GM23338 (cell line): ENCODE measurements at regions not wholly inside any gene's neighbourhood (a gene's known extent, or its start where the extent isn't known, plus 50 kb on each side); places are given as distances from the start of the nearest gene placed in this dataset.

Experiments used
- ATAC-seq: fragments of 200-7000 bp; cut with Tn5 transposase; 3 replicates; pipeline ENCODE4 v1.9.1; 2020
- DNase-seq: peaks from one replicate; pipeline ENCODE4 v3.0.0-alpha.2; 2015; ENCODE audit warnings: low spot score
- H2AFZ ChIP-seq: fragments of 200-600 bp; sonication (generic); 2 replicates; pipeline ENCODE4 v1.8.0; 2016; ENCODE audit warnings: antibody characterized with exemption, mild to moderate bottlenecking, moderate library complexity
- H3F3A ChIP-seq: fragments of 200-600 bp; sonication (generic); replicated peaks from 2 replicates; pipeline ENCODE4 v1.8.0; 2017; ENCODE audit warnings: antibody characterized with exemption, mixed run types, low read depth
- H3K27ac ChIP-seq: fragments of 200-600 bp; sonication (generic); 2 replicates; pipeline ENCODE4 v1.6.1; 2016; ENCODE audit warnings: low read depth
- H3K27me3 ChIP-seq: fragments of 200-600 bp; sonication (generic); 2 replicates; pipeline ENCODE4 v1.8.0; 2016; ENCODE audit warnings: mild to moderate bottlenecking, mixed run types, moderate library complexity; ENCODE audit not compliant: insufficient read depth
- H3K36me3 ChIP-seq: fragments of 200-600 bp; sonication (generic); 2 replicates; pipeline ENCODE4 v1.8.0; 2016; ENCODE audit warnings: mild to moderate bottlenecking; ENCODE audit not compliant: insufficient read depth
- H3K4me1 ChIP-seq: fragments of 200-600 bp; sonication (generic); 2 replicates; pipeline ENCODE4 v1.8.0; 2016; ENCODE audit warnings: mild to moderate bottlenecking, moderate library complexity; ENCODE audit not compliant: insufficient read depth
- H3K4me2 ChIP-seq: fragments of 200-600 bp; sonication (generic); 2 replicates; pipeline ENCODE4 v1.7.1; 2017; ENCODE audit warnings: mixed run types
- H3K4me3 ChIP-seq: fragments of 200-600 bp; sonication (generic); 2 replicates; pipeline ENCODE4 v1.6.1; 2016; ENCODE audit warnings: mixed run types
- H3K79me2 ChIP-seq: fragments of 200-600 bp; sonication (generic); replicated peaks from 2 replicates; pipeline ENCODE4 v1.8.0; 2017; ENCODE audit warnings: mild to moderate bottlenecking; ENCODE audit not compliant: insufficient read depth
- H3K9me2 ChIP-seq: fragments of 200-600 bp; sonication (generic); 2 replicates; pipeline ENCODE4 v1.8.0; 2017; ENCODE audit not compliant: insufficient read depth
- H4K20me1 ChIP-seq: fragments of 200-600 bp; sonication (generic); replicated peaks from 2 replicates; pipeline ENCODE4 v1.8.0; 2017; ENCODE audit warnings: mild to moderate bottlenecking; ENCODE audit not compliant: insufficient read depth
- H3K27ac Mint-ChIP-seq: 2 replicates; pipeline ENCODE4 v1.8.0; 2020; ENCODE audit warnings: inconsistent platforms, mild to moderate bottlenecking, moderate library complexity, mixed read lengths
- H3K27me3 Mint-ChIP-seq: 3 replicates; pipeline ENCODE4 v1.8.0; 2022; ENCODE audit warnings: low read depth, mild to moderate bottlenecking, moderate library complexity, mixed read lengths, inconsistent platforms; ENCODE audit not compliant: insufficient read depth, poor library complexity
- H3K36me3 Mint-ChIP-seq: 3 replicates; pipeline ENCODE4 v1.8.0; 2021; ENCODE audit warnings: low read depth, mild to moderate bottlenecking, inconsistent platforms, moderate library complexity, mixed read lengths
- H3K4me1 Mint-ChIP-seq: 3 replicates; pipeline ENCODE4 v1.8.0; 2020; ENCODE audit warnings: mild to moderate bottlenecking, inconsistent platforms, mixed read lengths
- H3K4me3 Mint-ChIP-seq: 3 replicates; pipeline ENCODE4 v1.8.0; 2021; ENCODE audit warnings: moderate library complexity, mild to moderate bottlenecking, inconsistent platforms, mixed read lengths
- H3K9me3 Mint-ChIP-seq: 3 replicates; pipeline ENCODE4 v1.8.0; 2020; ENCODE audit warnings: moderate library complexity, mild to moderate bottlenecking, inconsistent platforms, mixed read lengths
- CREB1 ChIP-seq: fragments of 250-450 bp; sonication (Bioruptor Pico); IDR thresholded peaks from 2 replicates; pipeline ENCODE4 v1.5.0; 2020; ENCODE audit warnings: low read depth, mild to moderate bottlenecking, moderate library complexity
- ETS1 ChIP-seq: IDR thresholded peaks from 2 replicates; pipeline ENCODE4 v1.6.1; 2016; ENCODE audit warnings: antibody characterized with exemption
- EZH2 ChIP-seq: fragments of 200-600 bp; sonication (generic); IDR thresholded peaks from one replicate; pipeline ENCODE4 v1.8.0; 2017; ENCODE audit warnings: antibody characterized with exemption, mild to moderate bottlenecking, low read depth; ENCODE audit not compliant: unreplicated experiment
- EZH2phosphoT487 ChIP-seq: fragments of 200-600 bp; sonication (generic); IDR thresholded peaks from one replicate; pipeline ENCODE4 v1.8.1; 2018; ENCODE audit warnings: antibody characterized with exemption; ENCODE audit not compliant: unreplicated experiment
- JUNB ChIP-seq: IDR thresholded peaks from one replicate; pipeline ENCODE4 v1.6.1; 2016; ENCODE audit warnings: antibody characterized with exemption; ENCODE audit not compliant: unreplicated experiment
- NANOG ChIP-seq: IDR thresholded peaks from 2 replicates; pipeline ENCODE4 v1.6.1; 2016; ENCODE audit warnings: antibody characterized with exemption, borderline replicate concordance
- POLR2AphosphoS5 ChIP-seq: IDR thresholded peaks from 2 replicates; pipeline ENCODE4 v1.6.1; 2016; ENCODE audit warnings: antibody characterized with exemption, low read depth
- STAT1 ChIP-seq: IDR thresholded peaks from one replicate; pipeline ENCODE4 v1.6.1; 2016; ENCODE audit warnings: antibody characterized with exemption; ENCODE audit not compliant: unreplicated experiment
- ZNF331 ChIP-seq: fragments of 250-450 bp; sonication (Bioruptor Pico); IDR thresholded peaks from 2 replicates; pipeline ENCODE4 v1.5.0; 2020; ENCODE audit warnings: low read depth, mild to moderate bottlenecking, moderate library complexity
- ZNF462 ChIP-seq: fragments of 250-450 bp; sonication (Bioruptor Pico); IDR thresholded peaks from 2 replicates; pipeline ENCODE4 v1.5.0; 2020; ENCODE audit warnings: mild to moderate bottlenecking, moderate library complexity

- no peak for TF ChIP-seq ETS1
- no peak for TF ChIP-seq ZNF331 (CRISPR knock-in tag)
Measured at GRCh38 chr19:31664997-31665396, 315.8 kb upstream of the TSHZ3 start (continued).

- H3K27ac Mint-ChIP-seq: no peak overlapping the region
- H3K36me3 ChIP-seq: no peaks in the 10 kb centered on the region
- H3K79me2 ChIP-seq: no peaks in the 10 kb centered on the region
- H3K4me3 Mint-ChIP-seq: no peak overlapping the region
- H3K4me1 Mint-ChIP-seq: peaks cover 6% of the 10 kb centered on the region; the same call in 1 of the 3 replicates
- H3K4me2 ChIP-seq: no peak overlapping the region
- H4K20me1 ChIP-seq: no peaks in the 10 kb centered on the region
- H3K27me3 ChIP-seq: no peaks in the 10 kb centered on the region
- ATAC-seq: no peak
- no peaks in the 10 kb centered on the region for H3K9me2 ChIP-seq
- no peak for DNase-seq
- H3K36me3 Mint-ChIP-seq: no peaks in the 10 kb centered on the region
- no peaks in the 10 kb centered on the region for H3K9me3 Mint-ChIP-seq
- TF ChIP-seq STAT1: no peak
- no peak for TF ChIP-seq ZNF331 (CRISPR knock-in tag)
- no peak for TF ChIP-seq EZH2phosphoT487
- TF ChIP-seq POLR2AphosphoS5: no peak
- no peak for TF ChIP-seq NANOG
- no peak for TF ChIP-seq EZH2
- no peak for TF ChIP-seq JUNB
- no peak for TF ChIP-seq ZNF462 (CRISPR knock-in tag)
- no peak for TF ChIP-seq CREB1
- no peak overlapping the region for H3K4me3 ChIP-seq
- 0 out of 2 replicates have a peak overlapping the region, but pooled peaks have one; percentile 5 for H2AFZ ChIP-seq
- no peaks in the 10 kb centered on the region for H3K4me1 ChIP-seq
- H3K27me3 Mint-ChIP-seq: peaks cover 3% of the 10 kb centered on the region
- H3K27ac ChIP-seq: no peak overlapping the region
- H3F3A ChIP-seq: no peaks in the 10 kb centered on the region
Measured at GRCh38 chr19:31666126-31666525, 316.9 kb upstream of the TSHZ3 start.
